Keratinocyte (primary cell): ENCODE measurements at regions not wholly inside any gene's neighbourhood (a gene's known extent, or its start where the extent isn't known, plus 50 kb on each side); places are given as distances from the start of the nearest gene placed in this dataset.

Source experiments
- DNase-seq: peaks from one replicate; pipeline ENCODE4 v3.0.0-alpha.2; 2011; ENCODE audit warnings: low read depth, missing footprints, low spot score
- FAIRE-seq: peaks from 2 replicates; lab custom pipeline; 2011; peaks lifted over from hg19 to GRCh38; lab: Jason Lieb, UNC
- H2AFZ ChIP-seq: 2 replicates; pipeline ENCODE4 v1.6.0; 2012; ENCODE audit warnings: low read length, control low read depth, inconsistent platforms; ENCODE audit not compliant: control insufficient read depth
- H3K27ac ChIP-seq: 2 replicates; pipeline ENCODE4 v1.5.1; 2011; ENCODE audit warnings: low read length; ENCODE audit not compliant: control insufficient read depth, insufficient read depth
- H3K27me3 ChIP-seq: 3 replicates; pipeline ENCODE4 v1.6.0; 2011; ENCODE audit warnings: low read length; ENCODE audit not compliant: control insufficient read depth, insufficient read depth; ENCODE audit errors: extremely low read depth
- H3K36me3 ChIP-seq, 2 experiments: 2 replicates in 1 of 2; 3 replicates in 1 of 2; pipeline ENCODE4 v1.5.1; 2011; ENCODE audit warnings: low read length in 2 of 2, mild to moderate bottlenecking in 1 of 2; ENCODE audit not compliant: control insufficient read depth in 2 of 2, insufficient read depth in 2 of 2; ENCODE audit errors: extremely low read depth in 1 of 2
- H3K4me1 ChIP-seq: 3 replicates; pipeline ENCODE4 v1.5.1; 2011; ENCODE audit warnings: low read length; ENCODE audit not compliant: control insufficient read depth, insufficient read depth; ENCODE audit errors: extremely low read depth
- H3K4me2 ChIP-seq: 3 replicates; pipeline ENCODE4 v1.6.0; 2011; ENCODE audit warnings: low read depth, low read length; ENCODE audit not compliant: control insufficient read depth, insufficient read depth; ENCODE audit errors: extremely low read depth
- H3K4me3 ChIP-seq, 3 experiments: fragments of 200-600 bp in 1 of 3; sonication (generic) in 1 of 3; 2 replicates in 2 of 3; 3 replicates in 1 of 3; pipeline ENCODE4 v1.5.1; 2011 to 2016; ENCODE audit warnings: low read length in 3 of 3, mild to moderate bottlenecking in 3 of 3, control low read depth in 2 of 3, inconsistent platforms in 1 of 3, low read depth in 1 of 3, mixed read lengths in 1 of 3, mixed run types in 1 of 3, moderate library complexity in 1 of 3; ENCODE audit not compliant: control insufficient read depth in 2 of 3, insufficient read depth in 2 of 3; ENCODE audit errors: extremely low read depth in 1 of 3
- H3K79me2 ChIP-seq: 2 replicates; pipeline ENCODE4 v1.6.0; 2012; ENCODE audit warnings: low read length; ENCODE audit not compliant: control insufficient read depth, insufficient read depth
- H3K9ac ChIP-seq: 3 replicates; pipeline ENCODE4 v1.6.0; 2011; ENCODE audit warnings: low read length; ENCODE audit not compliant: control insufficient read depth, insufficient read depth; ENCODE audit errors: extremely low read depth
- H3K9me1 ChIP-seq: 3 replicates; pipeline ENCODE4 v1.6.0; 2011; ENCODE audit warnings: low read length; ENCODE audit not compliant: control insufficient read depth, insufficient read depth; ENCODE audit errors: extremely low read depth
- H3K9me3 ChIP-seq: 2 replicates; pipeline ENCODE4 v1.5.1; 2012; ENCODE audit warnings: low read depth, low read length; ENCODE audit not compliant: control insufficient read depth
- H4K20me1 ChIP-seq: 3 replicates; pipeline ENCODE4 v1.6.0; 2011; ENCODE audit warnings: low read length; ENCODE audit not compliant: control insufficient read depth, insufficient read depth; ENCODE audit errors: extremely low read depth
- CTCF ChIP-seq, 3 experiments: IDR thresholded peaks in 1 of 3; conservative IDR thresholded peaks in 1 of 3; optimal IDR thresholded peaks in 1 of 3; 2 replicates in 2 of 3; 3 replicates in 1 of 3; pipeline versions ENCODE3 to v1.5.1; 2011; ENCODE audit warnings: low read length in 3 of 3, mild to moderate bottlenecking in 3 of 3, moderate library complexity in 2 of 3, control low read depth in 1 of 3, inconsistent platforms in 1 of 3; ENCODE audit not compliant: insufficient read depth in 2 of 3; ENCODE audit errors: extremely low read depth in 1 of 3
- EZH2 ChIP-seq: IDR thresholded peaks from one replicate; pipeline ENCODE4 v1.6.1; 2012; ENCODE audit warnings: inconsistent platforms, mild to moderate bottlenecking, low read length, moderate library complexity
- dilution Hi-C: fragments of 300-500 bp; cut with MboI; formaldehyde crosslinking; loops from one replicate; pipeline ENCODE4 v1.7.0; 2020; ENCODE audit warnings: low sequenced_read_pairs; ENCODE audit not compliant: extremely low pct_ligation_motif_present

- Histone ChIP-seq H3K9me3 (no peaks in the 10 kb centered on the region), H3K9ac (peak overlapping the region; percentile 22), H3K4me3 (no peak overlapping the region), H2AFZ (peak overlapping the region; percentile 92), H4K20me1 (no peaks in the 10 kb centered on the region), H3K9me1 (no peaks in the 10 kb centered on the region), H3K36me3 (no peaks in the 10 kb centered on the region), H3K27ac (peak overlapping the region; percentile 61), H3K4me1 (peaks cover 17% of the 10 kb centered on the region), H3K27me3 (no peaks in the 10 kb centered on the region), H3K79me2 (no peaks in the 10 kb centered on the region), H3K4me2 (peak overlapping the region; percentile 45)
- DNase-seq = no peak
- dilution Hi-C loops = no loop called here
- TF ChIP-seq CTCF (optimal IDR thresholded peaks at IDR 0.05 in 1 of 3, IDR thresholded peaks at IDR 0.05 in 1 of 3, conservative IDR thresholded peaks at IDR 0.05 in 1 of 3; ENCODE audit: extremely low read depth in 1 of 3, insufficient read depth in 2 of 3, low read length in 3 of 3) = no peak
- TF ChIP-seq EZH2 = no peak
- no peak for FAIRE-seq
Measured at GRCh38 chr13:103288114-103288513, 221.9 kb upstream of the SLC10A2 start.

- Histone ChIP-seq H3K9ac (peak overlapping the region; percentile 22), H4K20me1 (no peaks in the 10 kb centered on the region), H3K9me3 (no peaks in the 10 kb centered on the region), H3K9me1 (no peaks in the 10 kb centered on the region), H3K27me3 (no peaks in the 10 kb centered on the region), H3K4me1 (peaks cover 22% of the 10 kb centered on the region), H3K36me3 (no peaks in the 10 kb centered on the region), H2AFZ (peak overlapping the region; percentile 92), H3K4me2 (peak overlapping the region; percentile 45), H3K79me2 (no peaks in the 10 kb centered on the region), H3K27ac (peak overlapping the region; percentile 61), H3K4me3 (no peak overlapping the region)
- DNase-seq (peak; percentile 36), FAIRE-seq (peak; percentile 76)
- dilution Hi-C loops = no loop called here
- TF ChIP-seq CTCF (optimal IDR thresholded peaks at IDR 0.05 in 1 of 3, IDR thresholded peaks at IDR 0.05 in 1 of 3, conservative IDR thresholded peaks at IDR 0.05 in 1 of 3; ENCODE audit: extremely low read depth in 1 of 3, insufficient read depth in 2 of 3, low read length in 3 of 3) (no peak), EZH2 (no peak)
Measured at GRCh38 chr13:103287659-103288058, 221.4 kb upstream of the SLC10A2 start.
